Tibial nerve (tissue), 4 donors: ENCODE measurements at regions not wholly inside any gene's neighbourhood (a gene's known extent, or its start where the extent isn't known, plus 50 kb on each side); places are given as distances from the start of the nearest gene placed in this dataset.

Experiments used
- DNase-seq, 2 donors: peaks; one replicate each; pipeline ENCODE4 v3.0.0-alpha.2; 2019; ENCODE audit warnings: low spot score in 2 of 2
- H3K27ac ChIP-seq, 4 donors: fragments of 200-600 bp; sonication (generic) in 3 of 4; one replicate each; pipeline ENCODE4 v1.5.1; 2017 to 2019; ENCODE audit warnings: mild to moderate bottlenecking in 1 of 4
- H3K27me3 ChIP-seq, 2 donors: fragments of 200-600 bp; sonication (generic) in 1 of 2; one replicate each; pipeline versions ENCODE4 v1.5.1 to v1.6.0; 2017 to 2019
- H3K36me3 ChIP-seq, 3 donors: fragments of 200-600 bp; sonication (generic); one replicate each; pipeline ENCODE4 v1.5.1; 2018 to 2019
- H3K4me1 ChIP-seq, 4 donors: fragments of 200-600 bp; sonication (generic) in 3 of 4; one replicate each; pipeline ENCODE4 v1.5.1; 2017 to 2019
- H3K4me3 ChIP-seq, 4 donors: fragments of 200-600 bp; sonication (generic) in 3 of 4; one replicate each; pipeline ENCODE4 v1.5.1; 2017 to 2019; ENCODE audit warnings: mild to moderate bottlenecking in 1 of 4, moderate library complexity in 1 of 4
- H3K9me3 ChIP-seq, 4 donors: fragments of 200-600 bp; sonication (generic) in 3 of 4; one replicate each; pipeline ENCODE4 v1.5.1; 2017 to 2019
- CTCF ChIP-seq, 5 experiments: fragments of 200-600 bp in 3 of 5; fragments of 450-650 bp in 2 of 5; sonication (generic) in 3 of 5; IDR thresholded peaks; one replicate each; pipeline ENCODE4 v1.5.1; 2016 to 2019; ENCODE audit warnings: antibody characterized with exemption in 5 of 5, mild to moderate bottlenecking in 3 of 5, moderate library complexity in 2 of 5
- EP300 ChIP-seq, 2 donors: sonication (generic); formaldehyde crosslinking; IDR thresholded peaks; one replicate each; pipeline ENCODE4 v1.6.1; 2017; ENCODE audit warnings: antibody characterized with exemption in 2 of 2, mild to moderate bottlenecking in 1 of 2
- POLR2A ChIP-seq, 2 donors: fragments of 450-650 bp; IDR thresholded peaks; one replicate each; pipeline ENCODE4 v1.6.1; 2017; ENCODE audit warnings: antibody characterized with exemption in 2 of 2, mild to moderate bottlenecking in 2 of 2, moderate library complexity in 2 of 2
- WGBS, 2 donors: methylation state at CpG; one replicate each; pipeline ENCODE4 v1.1.5; 2018; 5-methylcytosine and 5-hydroxymethylcytosine counted together

- WGBS, 2 donors: 25 to 31% methylated on average over 3 of the region's 3 CpGs
- Histone ChIP-seq H3K27me3 (no peaks in the 10 kb centered on the region), H3K36me3 (no peaks in the 10 kb centered on the region), H3K4me3 (no peak overlapping the region), H3K4me1 (no peaks in the 10 kb centered on the region), H3K9me3 (peaks cover 0 to 7% (median 0%) of the 10 kb centered on the region in 4 donors), H3K27ac (no peak overlapping the region)
- no peak for DNase-seq
- TF ChIP-seq EP300 (IDR thresholded peaks at IDR 0.05) (no peak), POLR2A (IDR thresholded peaks at IDR 0.05) (no peak), CTCF (IDR thresholded peaks at IDR 0.05) (no peak)
Observed at GRCh38 chr6:79762370-79762769, 131.2 kb downstream of the SH3BGRL2 start.

GRCh38 chr6:79756496-79756895, 125.4 kb downstream of the SH3BGRL2 start:
- no peak for DNase-seq
- Histone ChIP-seq H3K4me1 (no peaks in the 10 kb centered on the region), H3K4me3 (no peak overlapping the region), H3K36me3 (no peaks in the 10 kb centered on the region), H3K27me3 (no peaks in the 10 kb centered on the region), H3K27ac (no peak overlapping the region), H3K9me3 (no peaks in the 10 kb centered on the region)
- WGBS, 2 donors: 61 to 70% methylated on average over 2 of the region's 2 CpGs
- TF ChIP-seq EP300 (IDR thresholded peaks at IDR 0.05): no peak
- TF ChIP-seq POLR2A (IDR thresholded peaks at IDR 0.05): no peak
- no peak for TF ChIP-seq CTCF (IDR thresholded peaks at IDR 0.05)

- 65 to 69% methylated on average over 4 of the region's 4 CpGs for WGBS, 2 donors
- H3K36me3 ChIP-seq: no peaks in the 10 kb centered on the region
- H3K27me3 ChIP-seq: no peaks in the 10 kb centered on the region
- no peaks in the 10 kb centered on the region for H3K4me1 ChIP-seq
- no peak overlapping the region for H3K4me3 ChIP-seq
- TF ChIP-seq POLR2A (IDR thresholded peaks at IDR 0.05): no peak
- TF ChIP-seq CTCF (IDR thresholded peaks at IDR 0.05): no peak
- no peak for TF ChIP-seq EP300 (IDR thresholded peaks at IDR 0.05)
- DNase-seq: no peak
- no peaks in the 10 kb centered on the region for H3K9me3 ChIP-seq
- no peak overlapping the region for H3K27ac ChIP-seq
Observed at GRCh38 chr6:79755967-79756366, 124.8 kb downstream of the SH3BGRL2 start.
